ENCODE measurements at regions not wholly inside any gene's neighbourhood (a gene's known extent, or its start where the extent isn't known, plus 50 kb on each side); places are given as distances from the start of the nearest gene placed in this dataset.

DNA sequence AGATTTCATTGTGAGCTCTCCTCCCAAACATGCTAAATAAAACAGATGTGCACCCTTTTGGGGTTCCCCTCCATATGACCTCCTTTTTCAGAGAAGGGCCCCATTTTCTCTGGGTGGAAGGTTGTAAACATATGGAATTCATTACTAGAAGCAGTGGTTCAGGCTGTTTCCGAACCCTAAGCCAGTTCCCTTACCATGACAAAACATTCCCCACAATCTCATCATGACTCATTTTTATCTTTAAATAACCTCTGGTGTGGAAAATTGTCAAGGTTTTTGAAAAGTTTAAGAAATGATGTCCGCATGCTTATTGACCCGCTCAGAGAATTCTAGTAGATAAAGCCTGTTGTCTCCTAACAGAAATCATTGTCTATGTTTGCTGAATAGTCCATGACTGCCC is 127.3 kb upstream of the PIK3R1 start:
- H3F3A ChIP-seq (replicated peaks; ENCODE audit: insufficient read depth): no peaks in the 10 kb centered on the region
- TF ChIP-seq YY1 (IDR thresholded peaks at IDR 0.05; ENCODE audit: low read depth) (no peak), RCOR1 (IDR thresholded peaks at IDR 0.05; ENCODE audit: low read length) (no peak), IRF3 (IDR thresholded peaks at IDR 0.05; ENCODE audit: low read depth, low read length) (no peak), REST (IDR thresholded peaks at IDR 0.05; ENCODE audit: low read depth, low read length) (no peak), TCF12 (IDR thresholded peaks at IDR 0.05) (peak; percentile 93), SIN3A (IDR thresholded peaks at IDR 0.05; ENCODE audit: borderline replicate concordance, low read depth, low read length) (no peak), MAX (IDR thresholded peaks at IDR 0.05; ENCODE audit: low read depth) (0 out of 2 replicates have a peak, but pooled peaks have one; percentile 23), NFIC (IDR thresholded peaks at IDR 0.05; ENCODE audit: borderline replicate concordance) (peak; percentile 41; the same call in 1 of the 2 replicates), ZBTB33 (IDR thresholded peaks at IDR 0.05; ENCODE audit: borderline replicate concordance, low read depth) (no peak), POLR2AphosphoS5 (IDR thresholded peaks at IDR 0.05; ENCODE audit: low read depth, low read length) (peak; percentile 12; the same call in 1 of the 2 replicates), FOSL2 (IDR thresholded peaks at IDR 0.05; ENCODE audit: borderline replicate concordance, low read depth) (peak; percentile 79; the same call in 1 of the 2 replicates), TAF1 (IDR thresholded peaks at IDR 0.05; ENCODE audit: borderline replicate concordance, low read depth, low read length) (no peak), ELF1 (IDR thresholded peaks at IDR 0.05) (no peak), RFX5 (IDR thresholded peaks at IDR 0.05; ENCODE audit: low read length) (no peak), SMC3 (IDR thresholded peaks at IDR 0.05; ENCODE audit: low read depth, low read length) (no peak), USF1 (IDR thresholded peaks at IDR 0.05; ENCODE audit: borderline replicate concordance, low read depth) (no peak), NRF1 (IDR thresholded peaks at IDR 0.05; ENCODE audit: low read depth, low read length) (no peak), USF2 (IDR thresholded peaks at IDR 0.05; ENCODE audit: borderline replicate concordance, low read depth, low read length) (no peak), RAD21 (IDR thresholded peaks at IDR 0.05; ENCODE audit: low read length) (no peak), FOXJ3 (CRISPR knock-in tag; IDR thresholded peaks at IDR 0.05) (no peak), MEF2A (IDR thresholded peaks at IDR 0.05; ENCODE audit: borderline replicate concordance, low read depth) (peak; percentile 71), MXI1 (IDR thresholded peaks at IDR 0.05; ENCODE audit: low read depth, low read length) (no peak), TEAD4 (IDR thresholded peaks at IDR 0.05; ENCODE audit: borderline replicate concordance, insufficient read depth) (peak; percentile 55; the same call in 1 of the 2 replicates)
- TF ChIP-seq, protein P1, sequence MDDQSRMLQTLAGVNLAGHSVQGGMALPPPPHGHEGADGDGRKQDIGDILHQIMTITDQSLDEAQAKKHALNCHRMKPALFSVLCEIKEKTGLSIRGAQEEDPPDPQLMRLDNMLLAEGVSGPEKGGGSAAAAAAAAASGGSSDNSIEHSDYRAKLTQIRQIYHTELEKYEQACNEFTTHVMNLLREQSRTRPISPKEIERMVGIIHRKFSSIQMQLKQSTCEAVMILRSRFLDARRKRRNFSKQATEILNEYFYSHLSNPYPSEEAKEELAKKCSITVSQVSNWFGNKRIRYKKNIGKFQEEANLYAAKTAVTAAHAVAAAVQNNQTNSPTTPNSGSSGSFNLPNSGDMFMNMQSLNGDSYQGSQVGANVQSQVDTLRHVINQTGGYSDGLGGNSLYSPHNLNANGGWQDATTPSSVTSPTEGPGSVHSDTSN (IDR thresholded peaks at IDR 0.05): peak; percentile 49; the same call in 1 of the 2 replicates

More for the DNA sequence above, 127.3 kb upstream of the PIK3R1 start:
- H4K20me1 ChIP-seq (ENCODE audit: insufficient read depth): no peaks in the 10 kb centered on the region
- no peak overlapping the region for H2AFZ ChIP-seq (ENCODE audit: low read depth)
- no peak for DNase-seq
- ChIA-PET POLR2A (no interaction called here), CTCF (no interaction called here)
- no peaks in the 10 kb centered on the region for H3K79me2 ChIP-seq (ENCODE audit: insufficient read depth)
- no peak overlapping the region for H3K9ac ChIP-seq
- no peaks in the 10 kb centered on the region for H3K9me3 ChIP-seq
- H3K9me2 ChIP-seq: no peaks in the 10 kb centered on the region
- 21% methylated on average over 3 of the region's 3 CpGs for WGBS (ENCODE audit: low lambda C conversion rate)
- no peaks in the 10 kb centered on the region for H3K4me1 ChIP-seq (ENCODE audit: control insufficient read depth in 1 of 2, insufficient read depth in 2 of 2, low read depth in 1 of 2, low read length in 1 of 2)
- H3K4me2 ChIP-seq: no peak overlapping the region
- H3K27me3 ChIP-seq (ENCODE audit: insufficient read depth): no peaks in the 10 kb centered on the region
- H3K36me3 ChIP-seq (replicated peaks in 1 of 2; ENCODE audit: control insufficient read depth in 1 of 2, insufficient read depth in 2 of 2, low read length in 1 of 2): no peaks in the 10 kb centered on the region
- H3K27ac ChIP-seq (ENCODE audit: low read depth in 2 of 2, low read length in 1 of 2): peak overlapping the region in 1 of 2 experiments; percentile 32; a peak in 1 of 4 replicates
- no peak overlapping the region for H3K4me3 ChIP-seq (ENCODE audit: low read depth in 2 of 2, low read length in 1 of 2)
